H9 (cell line): ENCODE measurements at regions not wholly inside any gene's neighbourhood (a gene's known extent, or its start where the extent isn't known, plus 50 kb on each side); places are given as distances from the start of the nearest gene placed in this dataset.

ENCODE experiments used
- DNase-seq: peaks from one replicate; pipeline ENCODE4 v3.0.0-alpha.2; 2017
- H2AFZ ChIP-seq: one replicate; pipeline ENCODE4 v1.6.1; 2013; ENCODE audit warnings: mild to moderate bottlenecking, low read length, control low read depth, moderate library complexity
- H2AK5ac ChIP-seq: 2 replicates; pipeline ENCODE4 v1.6.1; 2013; ENCODE audit warnings: low read length, control low read depth, mixed read lengths; ENCODE audit not compliant: insufficient read length
- H2BK120ac ChIP-seq: one replicate; pipeline ENCODE4 v1.6.1; 2013; ENCODE audit warnings: low read depth, mild to moderate bottlenecking, low read length, control low read depth, inconsistent platforms; ENCODE audit not compliant: poor library complexity, severe bottlenecking
- H2BK12ac ChIP-seq: 2 replicates; pipeline ENCODE4 v1.6.1; 2013; ENCODE audit warnings: low read length, control low read depth, mixed read lengths, low read depth; ENCODE audit not compliant: insufficient read length
- H2BK15ac ChIP-seq: 2 replicates; pipeline ENCODE4 v1.6.1; 2013; ENCODE audit warnings: low read depth, low read length, control low read depth
- H2BK20ac ChIP-seq: one replicate; pipeline ENCODE4 v1.6.1; 2013; ENCODE audit warnings: low read depth, mild to moderate bottlenecking, low read length, control low read depth, inconsistent platforms; ENCODE audit not compliant: poor library complexity, severe bottlenecking
- H2BK5ac ChIP-seq: 2 replicates; pipeline ENCODE4 v1.6.1; 2013; ENCODE audit warnings: low read length, control low read depth, mixed read lengths; ENCODE audit not compliant: insufficient read length
- H3K14ac ChIP-seq: 2 replicates; pipeline ENCODE4 v1.6.1; 2013; ENCODE audit warnings: low read length, control low read depth; ENCODE audit not compliant: insufficient read depth
- H3K18ac ChIP-seq: 2 replicates; pipeline ENCODE4 v1.6.1; 2013; ENCODE audit warnings: low read depth, mild to moderate bottlenecking, mixed read lengths, low read length, control low read depth; ENCODE audit not compliant: insufficient read length
- H3K23ac ChIP-seq: 2 replicates; pipeline ENCODE4 v1.6.1; 2013; ENCODE audit warnings: low read length, control low read depth, mixed read lengths, low read depth; ENCODE audit not compliant: insufficient read length
- H3K23me2 ChIP-seq: 2 replicates; pipeline ENCODE4 v1.6.1; 2013; ENCODE audit warnings: low read depth, mild to moderate bottlenecking, mixed read lengths, low read length, control low read depth; ENCODE audit not compliant: insufficient read length, poor library complexity, severe bottlenecking
- H3K27ac ChIP-seq: 2 replicates; pipeline ENCODE4 v1.5.1; 2013; ENCODE audit warnings: low read length, control low read depth, mixed read lengths, low read depth; ENCODE audit not compliant: insufficient read length
- H3K27me3 ChIP-seq: 2 replicates; pipeline ENCODE4 v1.6.1; 2013; ENCODE audit warnings: low read length, control low read depth, inconsistent platforms; ENCODE audit not compliant: insufficient read depth
- H3K4ac ChIP-seq: 2 replicates; pipeline ENCODE4 v1.6.1; 2013; ENCODE audit warnings: low read depth, mild to moderate bottlenecking, control low read depth, inconsistent platforms, low read length, moderate library complexity
- H3K4me1 ChIP-seq: 2 replicates; pipeline ENCODE4 v1.6.1; 2013; ENCODE audit warnings: low read length, control low read depth, inconsistent platforms; ENCODE audit not compliant: insufficient read depth
- H3K4me2 ChIP-seq: 2 replicates; pipeline ENCODE4 v1.6.1; 2013; ENCODE audit warnings: low read length, control low read depth, mixed read lengths; ENCODE audit not compliant: insufficient read length, insufficient read depth
- H3K56ac ChIP-seq: 2 replicates; pipeline ENCODE4 v1.6.1; 2013; ENCODE audit warnings: low read depth, mild to moderate bottlenecking, mixed read lengths, low read length, control low read depth; ENCODE audit not compliant: insufficient read length
- H3K79me1 ChIP-seq: 2 replicates; pipeline ENCODE4 v1.6.1; 2013; ENCODE audit warnings: low read depth, mild to moderate bottlenecking, moderate library complexity, low read length, control low read depth, inconsistent platforms; ENCODE audit not compliant: insufficient read depth, poor library complexity, severe bottlenecking
- H3K79me2 ChIP-seq: 2 replicates; pipeline ENCODE4 v1.6.1; 2013; ENCODE audit warnings: low read length, control low read depth, inconsistent platforms; ENCODE audit not compliant: insufficient read depth
- H3K9ac ChIP-seq: 2 replicates; pipeline ENCODE4 v1.6.1; 2013; ENCODE audit warnings: low read length, control low read depth, mixed read lengths; ENCODE audit not compliant: insufficient read length; ENCODE audit errors: extremely low read depth
- H3K9me3 ChIP-seq: one replicate; pipeline ENCODE4 v1.6.1; 2013; ENCODE audit warnings: low read depth, low read length, inconsistent platforms; ENCODE audit not compliant: control insufficient read depth
- H3T11ph ChIP-seq: one replicate; pipeline ENCODE4 v1.6.1; 2013; ENCODE audit warnings: mild to moderate bottlenecking, low read length, control low read depth, inconsistent platforms
- H4K20me1 ChIP-seq: one replicate; pipeline ENCODE4 v1.6.1; 2013; ENCODE audit not compliant: control insufficient read depth, insufficient read length, insufficient read depth
- H4K5ac ChIP-seq: 2 replicates; pipeline ENCODE4 v1.6.1; 2013; ENCODE audit warnings: low read depth, mild to moderate bottlenecking, mixed read lengths, low read length, control low read depth; ENCODE audit not compliant: insufficient read length
- H4K8ac ChIP-seq: replicated peaks from 2 replicates; pipeline ENCODE4 v1.6.1; 2013; ENCODE audit warnings: low read length, control low read depth, mixed read lengths, low read depth; ENCODE audit not compliant: insufficient read length
- H4K91ac ChIP-seq: 2 replicates; pipeline ENCODE4 v1.6.1; 2013; ENCODE audit warnings: low read depth, mild to moderate bottlenecking, moderate library complexity, mixed read lengths, low read length, control low read depth; ENCODE audit not compliant: insufficient read length
- H3K27ac Mint-ChIP-seq, 3 experiments: 2 replicates in 2 of 3; 3 replicates in 1 of 3; pipeline ENCODE4 v1.8.0; 2020 to 2021; ENCODE audit warnings: mixed read lengths in 3 of 3, mild to moderate bottlenecking in 1 of 3, moderate library complexity in 1 of 3
- H3K27me3 Mint-ChIP-seq: 2 replicates; pipeline ENCODE4 v1.8.0; 2021; ENCODE audit warnings: low read depth, mild to moderate bottlenecking, moderate library complexity, mixed read lengths
- H3K36me3 Mint-ChIP-seq, 3 experiments: 2 replicates in 2 of 3; 3 replicates in 1 of 3; pipeline ENCODE4 v1.8.0; 2020 to 2021; ENCODE audit warnings: low read depth in 3 of 3, mixed read lengths in 3 of 3; ENCODE audit not compliant: insufficient read depth in 1 of 3
- H3K4me1 Mint-ChIP-seq, 2 experiments: 2 replicates each; pipeline ENCODE4 v1.8.0; 2020; ENCODE audit warnings: mixed read lengths in 2 of 2
- H3K4me3 Mint-ChIP-seq, 2 experiments: 2 replicates in 1 of 2; 3 replicates in 1 of 2; pipeline ENCODE4 v1.8.0; 2020 to 2021; ENCODE audit warnings: mild to moderate bottlenecking in 2 of 2, mixed read lengths in 2 of 2, moderate library complexity in 1 of 2
- H3K9me3 Mint-ChIP-seq, 2 experiments: 2 replicates in 1 of 2; 3 replicates in 1 of 2; pipeline ENCODE4 v1.8.0; 2020; ENCODE audit warnings: mild to moderate bottlenecking in 2 of 2, mixed read lengths in 2 of 2, moderate library complexity in 1 of 2
- CTCF ChIP-seq: fragments of 200-600 bp; sonication (generic); conservative IDR thresholded peaks from 3 replicates; pipeline ENCODE4 v1.8.0; 2021; ENCODE audit warnings: antibody characterized with exemption, mild to moderate bottlenecking
- WGBS: extraction: QIAGEN DNeasy Blood & Tissue Kit; methylation state at CpG from one replicate; pipeline ENCODE4 v1.1.7; 2013; ENCODE audit warnings: missing lambda C conversion rate, low lambda C conversion rate, mixed read lengths; ENCODE audit not compliant: insufficient read length; ENCODE audit errors: extremely low coverage; 5-methylcytosine and 5-hydroxymethylcytosine counted together

GRCh38 chr17:52837492-52837891 is 679.0 kb upstream of the CA10 start:
- Histone ChIP-seq H3K23me2 (no peaks in the 10 kb centered on the region), H3K18ac (no peak overlapping the region), H2BK15ac (no peak overlapping the region), H2BK120ac (no peak overlapping the region), H2BK12ac (no peak overlapping the region), H3K4me2 (no peak overlapping the region), H2BK20ac (no peak overlapping the region), H3K9me3 (no peaks in the 10 kb centered on the region), H2BK5ac (no peak overlapping the region), H3T11ph (no peak overlapping the region), H3K79me2 (no peaks in the 10 kb centered on the region), H3K27me3 (no peaks in the 10 kb centered on the region), H4K5ac (no peak overlapping the region), H3K27ac (no peak overlapping the region), H3K14ac (no peak overlapping the region), H3K9ac (no peak overlapping the region), H3K4ac (no peak overlapping the region), H3K79me1 (no peaks in the 10 kb centered on the region), H3K4me1 (no peaks in the 10 kb centered on the region), H3K56ac (no peak overlapping the region), H4K8ac (no peak overlapping the region), H3K23ac (no peak overlapping the region), H4K91ac (no peak overlapping the region), H4K20me1 (no peaks in the 10 kb centered on the region), H2AFZ (no peak overlapping the region), H2AK5ac (no peak overlapping the region)
- Mint-ChIP-seq H3K27ac (no peak overlapping the region), H3K4me3 (no peak overlapping the region), H3K4me1 (no peaks in the 10 kb centered on the region), H3K9me3 (no peaks in the 10 kb centered on the region), H3K27me3 (peaks cover 3% of the 10 kb centered on the region), H3K36me3 (no peaks in the 10 kb centered on the region)
- no peak for TF ChIP-seq CTCF
- no CpG with 5 or more reads among the region's 3 CpGs for WGBS
- no peak for DNase-seq
